KMS-11 (cell line): ENCODE measurements at regions not wholly inside any gene's neighbourhood (a gene's known extent, or its start where the extent isn't known, plus 50 kb on each side); places are given as distances from the start of the nearest gene placed in this dataset.

Experiments used
- H2AFZ ChIP-seq: fragments of 200-600 bp; sonication (generic); 2 replicates; pipeline ENCODE4 v1.6.1; 2016; ENCODE audit warnings: antibody characterized with exemption, mixed run types, low read depth
- H3K27ac ChIP-seq: fragments of 200-600 bp; sonication (generic); 2 replicates; pipeline ENCODE4 v1.6.1; 2016; ENCODE audit warnings: mild to moderate bottlenecking, mixed run types
- H3K27me3 ChIP-seq: fragments of 200-600 bp; sonication (generic); 2 replicates; pipeline ENCODE4 v1.6.1; 2017; ENCODE audit warnings: mild to moderate bottlenecking, low read depth, mixed run types, moderate library complexity; ENCODE audit not compliant: insufficient read depth
- H3K36me3 ChIP-seq: fragments of 200-600 bp; sonication (generic); 2 replicates; pipeline ENCODE4 v1.6.1; 2017; ENCODE audit warnings: mild to moderate bottlenecking, mixed run types; ENCODE audit not compliant: insufficient read depth
- H3K4me1 ChIP-seq: fragments of 200-600 bp; sonication (generic); 2 replicates; pipeline ENCODE4 v1.6.1; 2016; ENCODE audit warnings: mild to moderate bottlenecking, low read depth, mixed run types; ENCODE audit not compliant: poor library complexity, severe bottlenecking
- H3K4me2 ChIP-seq: fragments of 200-600 bp; sonication (generic); 2 replicates; pipeline ENCODE4 v1.7.0; 2016; ENCODE audit warnings: mild to moderate bottlenecking, mixed run types
- H3K4me3 ChIP-seq: fragments of 200-600 bp; sonication (generic); IDR thresholded peaks from 2 replicates; pipeline ENCODE4 v1.6.1; 2017; ENCODE audit warnings: low read depth, low read length, mixed read lengths; ENCODE audit not compliant: insufficient read depth
- H3K79me2 ChIP-seq: fragments of 200-600 bp; sonication (generic); 2 replicates; pipeline ENCODE4 v1.6.1; 2016; ENCODE audit warnings: low read depth, mixed run types; ENCODE audit not compliant: insufficient read depth
- H3K9ac ChIP-seq: fragments of 200-600 bp; sonication (generic); 2 replicates; pipeline ENCODE4 v1.6.1; 2016; ENCODE audit warnings: mild to moderate bottlenecking, mixed run types
- H4K20me1 ChIP-seq: fragments of 200-600 bp; sonication (generic); 2 replicates; pipeline ENCODE4 v1.6.1; 2016; ENCODE audit warnings: mild to moderate bottlenecking, mixed run types; ENCODE audit not compliant: insufficient read depth
- CTCF ChIP-seq: fragments of 200-600 bp; sonication (generic); conservative IDR thresholded peaks from 2 replicates; pipeline ENCODE4 v1.6.1; 2017; ENCODE audit warnings: low read depth, mild to moderate bottlenecking, antibody characterized with exemption, low read length, moderate library complexity, mixed read lengths

- no peak for TF ChIP-seq CTCF
- H3K79me2 ChIP-seq = no peaks in the 10 kb centered on the region
- no peak overlapping the region for H3K27ac ChIP-seq
- H3K4me3 ChIP-seq = no peak overlapping the region
- H3K4me1 ChIP-seq = no peaks in the 10 kb centered on the region
- H3K9ac ChIP-seq = no peak overlapping the region
- no peaks in the 10 kb centered on the region for H3K36me3 ChIP-seq
- no peaks in the 10 kb centered on the region for H3K27me3 ChIP-seq
- H3K4me2 ChIP-seq = no peak overlapping the region
- no peaks in the 10 kb centered on the region for H4K20me1 ChIP-seq
- H2AFZ ChIP-seq = no peak overlapping the region
Observed at GRCh38 chr9:28435456-28435855, 862.2 kb upstream of the C9orf72 start.

DNA sequence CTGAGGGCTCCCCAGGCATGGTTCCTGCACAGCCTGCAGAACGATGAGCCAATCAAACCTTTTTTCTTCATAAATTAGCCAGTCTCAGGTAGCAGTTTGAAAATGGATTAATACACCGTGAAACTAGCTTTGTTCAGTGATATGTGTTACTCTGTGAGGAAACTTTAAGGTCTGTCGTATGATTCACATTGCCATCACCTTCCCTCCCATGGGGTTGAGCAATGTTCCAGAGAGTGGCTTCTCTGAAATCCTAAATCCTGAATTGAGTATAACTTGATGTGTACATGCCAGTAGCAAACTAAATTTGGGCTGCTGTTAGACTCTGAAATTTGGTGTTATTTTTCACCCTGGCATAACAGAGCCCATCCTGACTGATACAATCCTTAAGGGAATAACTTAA lies 866.4 kb upstream of the C9orf72 start:
- no peak for TF ChIP-seq CTCF
- no peaks in the 10 kb centered on the region for H4K20me1 ChIP-seq
- H3K79me2 ChIP-seq = no peaks in the 10 kb centered on the region
- no peaks in the 10 kb centered on the region for H3K27me3 ChIP-seq
- H3K27ac ChIP-seq = no peak overlapping the region
- no peak overlapping the region for H3K4me2 ChIP-seq
- H3K36me3 ChIP-seq = no peaks in the 10 kb centered on the region
- H3K9ac ChIP-seq = no peak overlapping the region
- no peaks in the 10 kb centered on the region for H3K4me1 ChIP-seq
- no peak overlapping the region for H3K4me3 ChIP-seq
- no peak overlapping the region for H2AFZ ChIP-seq

DNA sequence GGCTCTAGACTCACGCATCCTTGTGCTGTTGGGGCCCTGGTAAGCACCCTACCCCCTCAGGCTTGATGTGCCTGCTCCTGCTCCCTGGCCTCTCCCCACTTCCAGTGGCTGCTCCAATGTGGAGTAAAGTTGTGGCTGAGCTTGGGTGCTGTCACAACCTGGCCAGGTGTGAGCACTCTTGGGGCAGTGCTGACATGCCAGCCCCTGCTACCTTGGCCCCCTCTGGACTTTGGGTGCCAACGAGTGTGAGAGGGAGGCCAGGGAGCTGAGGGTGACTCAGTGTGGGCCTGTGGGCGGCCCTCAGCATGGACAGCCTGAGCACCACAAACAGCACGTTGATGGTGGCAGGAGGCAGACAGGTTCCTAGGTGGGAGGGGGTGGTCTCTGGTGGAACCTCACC lies 870.2 kb upstream of the C9orf72 start:
- H3K27me3 ChIP-seq = no peaks in the 10 kb centered on the region
- H3K4me3 ChIP-seq = no peak overlapping the region
- no peaks in the 10 kb centered on the region for H3K36me3 ChIP-seq
- H2AFZ ChIP-seq = no peak overlapping the region
- no peak overlapping the region for H3K27ac ChIP-seq
- no peaks in the 10 kb centered on the region for H3K79me2 ChIP-seq
- H3K4me1 ChIP-seq = no peaks in the 10 kb centered on the region
- H4K20me1 ChIP-seq = no peaks in the 10 kb centered on the region
- TF ChIP-seq CTCF = no peak
- H3K4me2 ChIP-seq = no peak overlapping the region
- H3K9ac ChIP-seq = no peak overlapping the region

GRCh38 chr9:28444637-28445036 lies 871.4 kb upstream of the C9orf72 start:
- H3K36me3 ChIP-seq = no peaks in the 10 kb centered on the region
- no peaks in the 10 kb centered on the region for H3K4me1 ChIP-seq
- no peak overlapping the region for H3K4me3 ChIP-seq
- TF ChIP-seq CTCF = no peak
- H4K20me1 ChIP-seq = no peaks in the 10 kb centered on the region
- no peaks in the 10 kb centered on the region for H3K79me2 ChIP-seq
- H3K27me3 ChIP-seq = no peaks in the 10 kb centered on the region
- no peak overlapping the region for H3K4me2 ChIP-seq
- H2AFZ ChIP-seq = no peak overlapping the region
- no peak overlapping the region for H3K27ac ChIP-seq
- H3K9ac ChIP-seq = no peak overlapping the region

DNA sequence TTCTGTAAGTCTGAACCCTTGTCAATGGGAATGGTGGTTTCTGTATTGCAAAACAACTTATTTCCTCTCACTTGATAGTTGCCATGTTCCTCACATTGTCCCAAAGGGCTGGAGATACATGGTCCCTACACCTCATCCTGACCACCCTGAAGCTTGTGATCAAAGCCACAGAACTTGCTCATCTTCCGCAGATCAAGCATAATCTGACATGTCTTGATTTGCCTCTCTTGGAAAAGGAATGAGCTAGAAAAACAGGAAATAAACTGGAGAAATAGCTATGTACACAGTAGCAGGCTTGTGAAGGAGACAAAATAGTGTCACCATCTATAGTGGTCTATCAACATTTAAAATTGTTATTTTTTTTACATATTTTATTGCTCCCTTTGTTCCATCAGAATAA lies 871.9 kb upstream of the C9orf72 start:
- Histone ChIP-seq H4K20me1 (no peaks in the 10 kb centered on the region), H3K9ac (no peak overlapping the region), H3K36me3 (no peaks in the 10 kb centered on the region), H3K4me1 (no peaks in the 10 kb centered on the region), H3K27ac (no peak overlapping the region), H3K27me3 (no peaks in the 10 kb centered on the region), H2AFZ (no peak overlapping the region), H3K4me3 (no peak overlapping the region), H3K79me2 (no peaks in the 10 kb centered on the region), H3K4me2 (no peak overlapping the region)
- TF ChIP-seq CTCF = no peak
